PFSK-1 (cell line): ENCODE measurements at regions not wholly inside any gene's neighbourhood (a gene's known extent, or its start where the extent isn't known, plus 50 kb on each side); places are given as distances from the start of the nearest gene placed in this dataset.

Source experiments
- FOXP2 ChIP-seq: optimal IDR thresholded peaks from 2 replicates; pipeline ENCODE3; 2011; ENCODE audit warnings: borderline replicate concordance, control low read depth, inconsistent platforms; ENCODE audit not compliant: insufficient read depth; ENCODE audit errors: extremely low read length, extremely low read depth
- POLR2AphosphoS5 ChIP-seq: IDR thresholded peaks from 2 replicates; pipeline ENCODE4 v1.6.1; 2012; ENCODE audit warnings: low read depth, mild to moderate bottlenecking, control low read depth, low read length, moderate library complexity
- SIN3A ChIP-seq: IDR thresholded peaks from 2 replicates; pipeline ENCODE4 v1.6.1; 2012; ENCODE audit warnings: mild to moderate bottlenecking, low read length, moderate library complexity, borderline replicate concordance; ENCODE audit not compliant: insufficient read depth
- TAF1 ChIP-seq: IDR thresholded peaks from 2 replicates; pipeline ENCODE4 v1.6.1; 2012; ENCODE audit warnings: low read length, control low read depth, borderline replicate concordance; ENCODE audit not compliant: insufficient read depth
- TF ChIP-seq, protein P1 (sequence below), 2 experiments: IDR thresholded peaks; 2 replicates each; pipeline versions ENCODE4 v1.6.1 to v1.8.0; 2011 to 2012; ENCODE audit warnings: low read depth in 2 of 2, low read length in 2 of 2, control low read depth in 1 of 2, inconsistent platforms in 1 of 2, mild to moderate bottlenecking in 1 of 2, moderate library complexity in 1 of 2; ENCODE audit not compliant: insufficient read depth in 1 of 2

DNA sequence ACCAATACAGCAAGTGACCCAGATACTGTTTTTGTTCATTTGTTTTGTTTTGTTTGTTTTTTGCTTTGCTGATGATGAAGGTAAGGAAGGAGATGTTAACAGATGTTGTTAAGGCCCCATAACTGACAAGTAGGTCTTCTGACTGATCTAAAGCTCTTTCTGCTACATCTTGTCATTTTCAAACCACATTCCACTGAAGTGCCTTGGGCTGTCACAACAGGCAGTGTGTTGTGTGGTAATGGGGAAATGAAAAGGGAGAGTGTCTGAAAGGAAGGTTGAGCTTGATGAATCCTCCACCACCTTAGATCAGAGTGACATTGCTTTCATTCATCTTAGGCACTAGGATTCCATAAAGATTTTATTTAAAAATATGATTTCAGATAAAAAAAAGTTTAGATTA, 479.4 kb upstream of the SYNCRIP start:
- TF ChIP-seq TAF1 (no peak), FOXP2 (no peak), POLR2AphosphoS5 (no peak), SIN3A (no peak)
- TF ChIP-seq, protein P1, sequence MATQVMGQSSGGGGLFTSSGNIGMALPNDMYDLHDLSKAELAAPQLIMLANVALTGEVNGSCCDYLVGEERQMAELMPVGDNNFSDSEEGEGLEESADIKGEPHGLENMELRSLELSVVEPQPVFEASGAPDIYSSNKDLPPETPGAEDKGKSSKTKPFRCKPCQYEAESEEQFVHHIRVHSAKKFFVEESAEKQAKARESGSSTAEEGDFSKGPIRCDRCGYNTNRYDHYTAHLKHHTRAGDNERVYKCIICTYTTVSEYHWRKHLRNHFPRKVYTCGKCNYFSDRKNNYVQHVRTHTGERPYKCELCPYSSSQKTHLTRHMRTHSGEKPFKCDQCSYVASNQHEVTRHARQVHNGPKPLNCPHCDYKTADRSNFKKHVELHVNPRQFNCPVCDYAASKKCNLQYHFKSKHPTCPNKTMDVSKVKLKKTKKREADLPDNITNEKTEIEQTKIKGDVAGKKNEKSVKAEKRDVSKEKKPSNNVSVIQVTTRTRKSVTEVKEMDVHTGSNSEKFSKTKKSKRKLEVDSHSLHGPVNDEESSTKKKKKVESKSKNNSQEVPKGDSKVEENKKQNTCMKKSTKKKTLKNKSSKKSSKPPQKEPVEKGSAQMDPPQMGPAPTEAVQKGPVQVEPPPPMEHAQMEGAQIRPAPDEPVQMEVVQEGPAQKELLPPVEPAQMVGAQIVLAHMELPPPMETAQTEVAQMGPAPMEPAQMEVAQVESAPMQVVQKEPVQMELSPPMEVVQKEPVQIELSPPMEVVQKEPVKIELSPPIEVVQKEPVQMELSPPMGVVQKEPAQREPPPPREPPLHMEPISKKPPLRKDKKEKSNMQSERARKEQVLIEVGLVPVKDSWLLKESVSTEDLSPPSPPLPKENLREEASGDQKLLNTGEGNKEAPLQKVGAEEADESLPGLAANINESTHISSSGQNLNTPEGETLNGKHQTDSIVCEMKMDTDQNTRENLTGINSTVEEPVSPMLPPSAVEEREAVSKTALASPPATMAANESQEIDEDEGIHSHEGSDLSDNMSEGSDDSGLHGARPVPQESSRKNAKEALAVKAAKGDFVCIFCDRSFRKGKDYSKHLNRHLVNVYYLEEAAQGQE (IDR thresholded peaks at IDR 0.05; ENCODE audit: insufficient read depth in 1 of 2, low read depth in 2 of 2, low read length in 2 of 2), result no peak

DNA sequence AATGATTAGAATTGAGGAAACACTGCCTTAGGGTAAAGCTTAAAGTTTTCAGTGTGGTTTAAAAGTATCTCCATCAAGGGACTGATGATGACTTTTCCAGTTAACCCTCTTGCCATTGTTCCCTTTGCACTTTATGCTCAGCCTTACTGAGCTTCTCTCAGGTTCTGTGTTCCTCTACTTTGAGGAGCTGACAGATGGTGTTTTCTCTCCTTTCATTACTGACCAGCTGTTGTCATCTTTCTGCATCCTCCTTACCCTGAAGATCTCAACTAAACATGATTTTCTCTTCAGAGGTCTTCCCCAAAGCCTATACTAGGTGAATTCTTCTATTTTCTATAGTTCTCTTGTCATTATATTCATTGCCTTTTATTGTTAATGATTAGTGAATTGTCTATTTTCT, 475.6 kb upstream of the SYNCRIP start:
- TF ChIP-seq FOXP2 (no peak), SIN3A (no peak), POLR2AphosphoS5 (no peak), TAF1 (no peak)
- TF ChIP-seq, protein P1 (IDR thresholded peaks at IDR 0.05; ENCODE audit: insufficient read depth in 1 of 2, low read depth in 2 of 2, low read length in 2 of 2), result no peak

DNA sequence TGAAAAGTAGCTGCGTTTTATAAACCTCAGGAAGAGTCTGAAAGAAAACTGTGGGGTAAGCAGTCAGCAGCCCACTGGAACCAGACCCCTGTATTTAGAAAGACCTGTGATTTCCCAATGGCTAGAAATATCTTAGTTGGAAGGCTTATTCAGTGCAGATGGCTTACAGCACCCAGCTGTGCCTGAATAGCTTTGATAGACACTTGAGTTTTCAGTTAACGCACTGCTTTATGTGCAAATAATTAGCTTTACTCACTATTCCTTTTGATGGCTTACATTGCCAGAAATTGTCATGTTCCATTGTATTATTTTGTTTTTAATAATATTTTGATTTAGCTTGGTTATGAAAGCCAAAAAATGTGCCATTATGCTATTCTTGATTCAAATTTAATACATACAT, 465.3 kb upstream of the SYNCRIP start:
- TF ChIP-seq, protein P1 (IDR thresholded peaks at IDR 0.05; ENCODE audit: insufficient read depth in 1 of 2, low read depth in 2 of 2, low read length in 2 of 2), result no peak
- TF ChIP-seq TAF1 (no peak), SIN3A (no peak), FOXP2 (no peak), POLR2AphosphoS5 (no peak)

DNA sequence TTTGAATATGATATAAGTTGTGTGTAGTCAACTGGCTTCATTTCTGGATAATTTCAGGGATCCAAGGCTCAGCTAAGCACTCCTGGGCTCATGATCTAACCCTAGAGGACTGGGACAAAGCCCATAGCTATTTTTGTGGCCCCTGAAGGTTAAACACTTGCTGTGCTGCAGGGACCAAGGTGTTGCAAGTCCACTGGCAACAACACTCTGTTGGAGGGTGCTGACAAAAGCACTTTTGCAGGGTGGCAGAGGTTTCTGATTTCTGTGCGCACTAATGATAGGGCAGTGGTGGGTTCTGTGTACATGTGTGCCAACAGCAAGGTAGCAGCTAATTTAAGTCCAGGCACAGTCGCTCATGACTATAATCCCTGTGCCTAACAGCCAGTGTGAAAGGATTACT, 445.3 kb upstream of the SYNCRIP start:
- TF ChIP-seq SIN3A, result no peak
- TF ChIP-seq POLR2AphosphoS5, result no peak
- no peak for TF ChIP-seq TAF1
- TF ChIP-seq, protein P1 (IDR thresholded peaks at IDR 0.05; ENCODE audit: insufficient read depth in 1 of 2, low read depth in 2 of 2, low read length in 2 of 2), result no peak
- no peak for TF ChIP-seq FOXP2

DNA sequence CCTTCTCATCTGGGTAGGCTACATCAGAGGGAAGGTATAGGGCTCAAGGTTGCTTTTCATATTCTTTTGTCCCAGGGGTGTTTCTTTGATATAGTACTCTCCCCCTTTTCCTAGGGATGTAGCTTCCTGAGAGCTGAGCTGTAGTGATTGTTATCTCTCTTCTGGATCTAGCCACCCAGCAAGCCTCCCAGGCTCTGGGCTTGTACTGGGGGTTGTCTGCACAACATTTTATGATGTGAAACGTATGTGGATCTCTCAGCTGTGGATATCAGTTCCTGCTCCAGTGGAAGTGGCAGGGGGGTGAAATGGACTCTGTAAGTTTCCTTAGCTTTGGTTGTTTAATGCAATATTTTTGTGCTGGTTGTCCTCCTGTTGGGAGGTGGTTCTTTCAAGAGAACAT, 437.3 kb upstream of the SYNCRIP start:
- TF ChIP-seq SIN3A, result no peak
